CD14-positive monocyte (primary cell): ENCODE measurements at regions not wholly inside any gene's neighbourhood (a gene's known extent, or its start where the extent isn't known, plus 50 kb on each side); places are given as distances from the start of the nearest gene placed in this dataset.

Source experiments
- DNase-seq, 3 donors: peaks; one replicate each; pipeline ENCODE4 v3.0.0-alpha.2; 2011 to 2022
- H2AFZ ChIP-seq: 2 replicates; pipeline ENCODE4 v1.6.0; 2012; ENCODE audit warnings: mild to moderate bottlenecking, low read depth, low read length, inconsistent platforms; ENCODE audit not compliant: insufficient read depth, poor library complexity, severe bottlenecking
- H3K27ac ChIP-seq, 2 donors: 1 replicate in 1 of 2; 2 replicates in 1 of 2; pipeline ENCODE4 v1.5.1; 2012 to 2013; ENCODE audit warnings: low read length in 2 of 2, control low read depth in 1 of 2, inconsistent platforms in 1 of 2, low read depth in 1 of 2, mild to moderate bottlenecking in 1 of 2
- H3K27me3 ChIP-seq, 2 donors: one replicate each; pipeline versions ENCODE4 v1.6.0 to v1.6.1; 2011 to 2013; ENCODE audit warnings: low read length in 2 of 2; ENCODE audit not compliant: control insufficient read depth in 2 of 2, insufficient read depth in 2 of 2
- H3K36me3 ChIP-seq, 2 donors: replicated peaks in 1 of 2; 1 replicate in 1 of 2; 2 replicates in 1 of 2; pipeline versions ENCODE4 v1.5.1 to v1.6.1; 2012 to 2013; ENCODE audit warnings: low read length in 2 of 2, control low read depth in 1 of 2, inconsistent platforms in 1 of 2, mild to moderate bottlenecking in 1 of 2; ENCODE audit not compliant: insufficient read depth in 2 of 2, control insufficient read depth in 1 of 2
- H3K4me1 ChIP-seq, 2 donors: 1 replicate in 1 of 2; 2 replicates in 1 of 2; pipeline versions ENCODE4 v1.5.1 to v1.6.1; 2012 to 2013; ENCODE audit warnings: low read length in 2 of 2, control low read depth in 1 of 2, inconsistent platforms in 1 of 2, mild to moderate bottlenecking in 1 of 2, moderate library complexity in 1 of 2; ENCODE audit not compliant: insufficient read depth in 2 of 2, control insufficient read depth in 1 of 2
- H3K4me2 ChIP-seq: replicated peaks from 2 replicates; pipeline ENCODE3; 2012; ENCODE audit warnings: low read length, moderate library complexity, mild to moderate bottlenecking; ENCODE audit not compliant: poor library complexity, severe bottlenecking; ENCODE audit errors: extremely low read depth
- H3K4me3 ChIP-seq, 3 experiments: fragments of 200-600 bp in 1 of 3; sonication (generic) in 1 of 3; replicated peaks in 1 of 3; 1 replicate in 2 of 3; 2 replicates in 1 of 3; pipeline ENCODE4 v1.5.1; 2011 to 2013; ENCODE audit warnings: low read length in 3 of 3, mild to moderate bottlenecking in 3 of 3, control low read depth in 2 of 3, low read depth in 2 of 3, inconsistent platforms in 1 of 3, moderate library complexity in 1 of 3
- H3K79me2 ChIP-seq: 2 replicates; pipeline ENCODE4 v1.6.0; 2012; ENCODE audit warnings: mild to moderate bottlenecking, control low read depth, inconsistent platforms, low read length, moderate library complexity; ENCODE audit not compliant: insufficient read depth
- H3K9ac ChIP-seq: 2 replicates; pipeline ENCODE4 v1.6.0; 2017; ENCODE audit warnings: low read length, mild to moderate bottlenecking; ENCODE audit not compliant: insufficient read depth, poor library complexity, severe bottlenecking
- H3K9me3 ChIP-seq, 2 donors: replicated peaks in 1 of 2; 1 replicate in 1 of 2; 2 replicates in 1 of 2; pipeline versions ENCODE4 v1.5.1 to v1.6.1; 2012 to 2013; ENCODE audit warnings: low read length in 2 of 2, control low read depth in 1 of 2; ENCODE audit not compliant: control insufficient read depth in 1 of 2, insufficient read depth in 1 of 2
- H4K20me1 ChIP-seq: 2 replicates; pipeline ENCODE4 v1.6.0; 2012; ENCODE audit warnings: mild to moderate bottlenecking, low read length, control low read depth, moderate library complexity; ENCODE audit not compliant: insufficient read depth
- H3K27ac Mint-ChIP-seq, 7 donors: one replicate each; pipeline ENCODE4 v1.8.0; 2020; ENCODE audit warnings: mild to moderate bottlenecking in 7 of 7, mixed read lengths in 7 of 7, moderate library complexity in 6 of 7, inconsistent platforms in 2 of 7
- H3K27me3 Mint-ChIP-seq, 3 donors: one replicate each; pipeline ENCODE4 v1.8.0; 2021 to 2022; ENCODE audit warnings: low read depth in 3 of 3, mild to moderate bottlenecking in 3 of 3, mixed read lengths in 3 of 3, moderate library complexity in 3 of 3, inconsistent platforms in 1 of 3
- H3K36me3 Mint-ChIP-seq, 2 donors: one replicate each; pipeline ENCODE4 v1.8.0; 2020; ENCODE audit warnings: mixed read lengths in 2 of 2, inconsistent platforms in 1 of 2, mild to moderate bottlenecking in 1 of 2
- H3K4me1 Mint-ChIP-seq: one replicate; pipeline ENCODE4 v1.8.0; 2020; ENCODE audit warnings: mild to moderate bottlenecking, mixed read lengths
- H3K4me3 Mint-ChIP-seq, 2 donors: one replicate each; pipeline ENCODE4 v1.8.0; 2020; ENCODE audit warnings: mild to moderate bottlenecking in 2 of 2, mixed read lengths in 2 of 2, moderate library complexity in 1 of 2
- H3K9me3 Mint-ChIP-seq, 7 donors: one replicate each; pipeline ENCODE4 v1.8.0; 2020 to 2022; ENCODE audit warnings: mixed read lengths in 7 of 7, mild to moderate bottlenecking in 6 of 7, moderate library complexity in 6 of 7, inconsistent platforms in 2 of 7
- CTCF ChIP-seq: fragments of 200-600 bp; IDR thresholded peaks from one replicate; pipeline ENCODE4 v1.8.0; 2022; ENCODE audit warnings: antibody characterized with exemption, mild to moderate bottlenecking
- WGBS: methylation state at CpG from one replicate; pipeline ENCODE4 v1.1.5; 2013; ENCODE audit warnings: missing lambda C conversion rate; ENCODE audit not compliant: insufficient coverage; 5-methylcytosine and 5-hydroxymethylcytosine counted together
- intact Hi-C, 2 donors: fragments of 100-400 bp; cut with micrococcal nuclease; formaldehyde crosslinking; loops; one replicate each; pipeline versions ENCODE4 v1.15.0 to v1.15.1; 2023

- no peaks in the 10 kb centered on the region for H3K36me3 ChIP-seq
- TF ChIP-seq CTCF: no peak
- no peak overlapping the region for H3K9ac ChIP-seq
- Mint-ChIP-seq H3K9me3 (peaks cover 0 to 6% (median 0%) of the 10 kb centered on the region in 7 donors), H3K27me3 (no peaks in the 10 kb centered on the region), H3K36me3 (no peaks in the 10 kb centered on the region), H3K4me1 (no peaks in the 10 kb centered on the region), H3K27ac (no peak overlapping the region), H3K4me3 (no peak overlapping the region)
- H3K27ac ChIP-seq: no peak overlapping the region
- H3K9me3 ChIP-seq: no peaks in the 10 kb centered on the region
- no peak for DNase-seq
- intact Hi-C loops: no loop called here
- no CpG with 5 or more reads among the region's 1 CpG for WGBS
- no peaks in the 10 kb centered on the region for H3K79me2 ChIP-seq
- no peak overlapping the region for H3K4me2 ChIP-seq
- no peaks in the 10 kb centered on the region for H3K27me3 ChIP-seq
- H2AFZ ChIP-seq: no peak overlapping the region
- no peaks in the 10 kb centered on the region for H3K4me1 ChIP-seq
- H3K4me3 ChIP-seq: no peak overlapping the region
- no peaks in the 10 kb centered on the region for H4K20me1 ChIP-seq
Observed at GRCh38 chr13:84844473-84844872, 954.7 kb downstream of the SLITRK6 start.

DNA sequence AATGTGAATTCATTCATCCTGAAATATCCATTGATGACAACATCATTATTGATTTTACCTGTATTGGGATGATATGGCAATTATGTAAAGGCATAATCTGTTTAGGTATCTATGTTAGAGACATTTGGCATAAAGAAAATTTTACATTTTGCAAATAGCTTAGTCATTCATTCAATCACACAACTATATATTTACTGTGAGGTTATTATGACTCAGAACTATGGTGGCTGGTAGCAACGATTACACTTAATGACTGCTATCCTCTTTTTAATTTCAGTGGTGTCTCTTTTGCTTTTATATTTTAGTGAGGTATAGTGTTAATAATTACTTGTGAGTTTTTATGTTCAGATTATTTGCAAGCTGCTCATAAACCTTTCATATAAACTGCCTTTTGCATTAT lies 955.9 kb downstream of the SLITRK6 start:
- Histone ChIP-seq H3K4me1 (no peaks in the 10 kb centered on the region), H3K27me3 (no peaks in the 10 kb centered on the region), H3K36me3 (no peaks in the 10 kb centered on the region), H3K9ac (no peak overlapping the region), H3K9me3 (no peaks in the 10 kb centered on the region), H3K4me2 (no peak overlapping the region), H3K4me3 (no peak overlapping the region), H3K79me2 (no peaks in the 10 kb centered on the region), H3K27ac (no peak overlapping the region), H2AFZ (no peak overlapping the region), H4K20me1 (no peaks in the 10 kb centered on the region)
- Mint-ChIP-seq H3K4me1 (no peaks in the 10 kb centered on the region), H3K36me3 (no peaks in the 10 kb centered on the region), H3K9me3 (peaks cover 0 to 6% (median 0%) of the 10 kb centered on the region in 7 donors), H3K4me3 (no peak overlapping the region), H3K27me3 (no peaks in the 10 kb centered on the region), H3K27ac (no peak overlapping the region)
- no peak for TF ChIP-seq CTCF
- intact Hi-C loops: no loop called here
- no CpG with 5 or more reads among the region's 1 CpG for WGBS
- no peak for DNase-seq
